ENCODE measurements at regions not wholly inside any gene's neighbourhood (a gene's known extent, or its start where the extent isn't known, plus 50 kb on each side); places are given as distances from the start of the nearest gene placed in this dataset.

GRCh38 chr3:174644287-174644686, 214.8 kb upstream of the NAALADL2 start:
- DNase-seq (ENCODE audit: low spot score), result no peak
- BruUV-seq (replicated peaks), result no TSS peak
- H3K27ac ChIP-seq (ENCODE audit: low read depth, low read length, poor library complexity, severe bottlenecking), result no peak overlapping the region
- H3K4me3 ChIP-seq (ENCODE audit: low read depth, low read length, poor library complexity, severe bottlenecking), result no peak overlapping the region
- TF ChIP-seq, protein P1, sequence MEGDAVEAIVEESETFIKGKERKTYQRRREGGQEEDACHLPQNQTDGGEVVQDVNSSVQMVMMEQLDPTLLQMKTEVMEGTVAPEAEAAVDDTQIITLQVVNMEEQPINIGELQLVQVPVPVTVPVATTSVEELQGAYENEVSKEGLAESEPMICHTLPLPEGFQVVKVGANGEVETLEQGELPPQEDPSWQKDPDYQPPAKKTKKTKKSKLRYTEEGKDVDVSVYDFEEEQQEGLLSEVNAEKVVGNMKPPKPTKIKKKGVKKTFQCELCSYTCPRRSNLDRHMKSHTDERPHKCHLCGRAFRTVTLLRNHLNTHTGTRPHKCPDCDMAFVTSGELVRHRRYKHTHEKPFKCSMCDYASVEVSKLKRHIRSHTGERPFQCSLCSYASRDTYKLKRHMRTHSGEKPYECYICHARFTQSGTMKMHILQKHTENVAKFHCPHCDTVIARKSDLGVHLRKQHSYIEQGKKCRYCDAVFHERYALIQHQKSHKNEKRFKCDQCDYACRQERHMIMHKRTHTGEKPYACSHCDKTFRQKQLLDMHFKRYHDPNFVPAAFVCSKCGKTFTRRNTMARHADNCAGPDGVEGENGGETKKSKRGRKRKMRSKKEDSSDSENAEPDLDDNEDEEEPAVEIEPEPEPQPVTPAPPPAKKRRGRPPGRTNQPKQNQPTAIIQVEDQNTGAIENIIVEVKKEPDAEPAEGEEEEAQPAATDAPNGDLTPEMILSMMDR (conservative IDR thresholded peaks at IDR 0.05; ENCODE audit: low read depth, low read length), result no peak
- no peak for TF ChIP-seq EZH2 (IDR thresholded peaks at IDR 0.05; ENCODE audit: borderline replicate concordance, low read depth, low read length, poor library complexity, severe bottlenecking)
- no peaks in the 10 kb centered on the region for H3K27me3 ChIP-seq (replicated peaks; ENCODE audit: insufficient read depth, low read depth, low read length, poor library complexity)
- no peaks in the 10 kb centered on the region for H3K9me3 ChIP-seq (ENCODE audit: low read depth, low read length, poor library complexity, severe bottlenecking)
- H3K36me3 ChIP-seq (ENCODE audit: insufficient read depth, low read length, poor library complexity, severe bottlenecking), result no peaks in the 10 kb centered on the region
- CTCF ChIA-PET, result no interaction called here
- intact Hi-C loops (cut with micrococcal nuclease; ENCODE audit: unreplicated experiment), result no loop called here
- POLR2A ChIA-PET (ENCODE audit: low non-redundant PET), result no interaction called here
- H3K4me1 ChIP-seq (ENCODE audit: insufficient read depth, low read length, poor library complexity, severe bottlenecking), result no peaks in the 10 kb centered on the region

DNA sequence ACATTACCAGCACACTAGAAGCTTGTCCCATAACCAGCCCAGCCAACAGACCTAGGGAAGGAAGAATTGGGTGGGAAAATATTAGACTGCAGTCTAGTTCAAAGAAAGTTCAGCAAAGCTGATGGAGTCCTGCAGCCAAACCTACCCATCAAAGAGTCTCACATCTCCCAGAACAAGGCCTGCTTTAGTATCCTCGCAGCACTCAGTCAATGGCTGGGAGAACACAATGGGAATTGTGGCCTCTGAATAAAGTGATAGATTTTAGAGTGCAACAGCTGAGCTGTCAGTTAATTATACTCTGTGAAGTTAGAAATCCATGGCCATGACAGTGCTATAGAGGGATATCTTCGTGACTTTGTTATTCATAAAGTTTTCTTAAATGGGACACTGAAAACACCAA, 207.2 kb upstream of the NAALADL2 start:
- ChIA-PET POLR2A (ENCODE audit: low non-redundant PET) (no interaction called here), CTCF (no interaction called here)
- Histone ChIP-seq H3K4me3 (ENCODE audit: low read depth, low read length, poor library complexity, severe bottlenecking) (no peak overlapping the region), H3K36me3 (ENCODE audit: insufficient read depth, low read length, poor library complexity, severe bottlenecking) (no peaks in the 10 kb centered on the region), H3K27ac (ENCODE audit: low read depth, low read length, poor library complexity, severe bottlenecking) (no peak overlapping the region), H3K9me3 (ENCODE audit: low read depth, low read length, poor library complexity, severe bottlenecking) (no peaks in the 10 kb centered on the region), H3K4me1 (ENCODE audit: insufficient read depth, low read length, poor library complexity, severe bottlenecking) (no peaks in the 10 kb centered on the region), H3K27me3 (replicated peaks; ENCODE audit: insufficient read depth, low read depth, low read length, poor library complexity) (no peaks in the 10 kb centered on the region)
- no TSS peak for BruUV-seq (replicated peaks)
- intact Hi-C loops (cut with micrococcal nuclease; ENCODE audit: unreplicated experiment), result no loop called here
- DNase-seq (ENCODE audit: low spot score), result no peak
- TF ChIP-seq, protein P1 (conservative IDR thresholded peaks at IDR 0.05; ENCODE audit: low read depth, low read length), result no peak
- no peak for TF ChIP-seq EZH2 (IDR thresholded peaks at IDR 0.05; ENCODE audit: borderline replicate concordance, low read depth, low read length, poor library complexity, severe bottlenecking)

DNA sequence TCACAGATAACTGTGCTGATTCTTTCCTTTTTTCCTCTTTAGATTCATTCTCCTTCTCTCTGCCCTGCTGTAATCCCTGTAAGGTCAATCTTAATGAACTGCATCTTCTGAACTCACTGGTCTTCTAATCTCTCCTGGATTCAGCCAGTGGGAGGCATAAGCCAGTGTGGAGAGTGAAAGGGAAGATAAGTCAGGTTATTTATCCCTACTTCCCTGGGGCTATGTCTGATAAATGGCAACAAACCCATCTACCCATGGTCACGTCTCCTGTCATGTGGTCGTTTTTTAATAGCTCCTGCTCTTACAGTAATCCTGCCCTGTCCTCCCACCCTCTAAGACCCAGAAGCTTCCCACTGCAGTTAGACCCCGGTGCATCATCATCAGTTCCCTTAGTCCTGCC, 199.6 kb upstream of the NAALADL2 start:
- Histone ChIP-seq H3K27ac (ENCODE audit: low read depth, low read length, poor library complexity, severe bottlenecking) (no peak overlapping the region), H3K36me3 (ENCODE audit: insufficient read depth, low read length, poor library complexity, severe bottlenecking) (no peaks in the 10 kb centered on the region), H3K4me3 (ENCODE audit: low read depth, low read length, poor library complexity, severe bottlenecking) (no peak overlapping the region), H3K4me1 (ENCODE audit: insufficient read depth, low read length, poor library complexity, severe bottlenecking) (no peaks in the 10 kb centered on the region), H3K9me3 (ENCODE audit: low read depth, low read length, poor library complexity, severe bottlenecking) (no peaks in the 10 kb centered on the region), H3K27me3 (replicated peaks; ENCODE audit: insufficient read depth, low read depth, low read length, poor library complexity) (no peaks in the 10 kb centered on the region)
- ChIA-PET CTCF (no interaction called here), POLR2A (ENCODE audit: low non-redundant PET) (no interaction called here)
- TF ChIP-seq, protein P1 (conservative IDR thresholded peaks at IDR 0.05; ENCODE audit: low read depth, low read length), result no peak
- no peak for TF ChIP-seq EZH2 (IDR thresholded peaks at IDR 0.05; ENCODE audit: borderline replicate concordance, low read depth, low read length, poor library complexity, severe bottlenecking)
- no TSS peak for BruUV-seq (replicated peaks)
- no peak for DNase-seq (ENCODE audit: low spot score)
- intact Hi-C loops (cut with micrococcal nuclease; ENCODE audit: unreplicated experiment), result no loop called here

Data from A673 (cell line).